ENCODE measurements at regions not wholly inside any gene's neighbourhood (a gene's known extent, or its start where the extent isn't known, plus 50 kb on each side); places are given as distances from the start of the nearest gene placed in this dataset.

GRCh38 chr7:108824840-108825580 lies 255.3 kb downstream of the DNAJB9 start:
- 71 to 74% methylated on average over 3 of the region's 3 CpGs for WGBS, 2 donors
- Histone ChIP-seq H3K36me3 (ENCODE audit: control insufficient read depth in 4 of 4, insufficient read depth in 4 of 4, low read length in 4 of 4) (no peaks in the 10 kb centered on the region), H3K9me3 (ENCODE audit: control insufficient read depth in 4 of 4, insufficient read depth in 3 of 4, low read length in 3 of 4) (no peaks in the 10 kb centered on the region), H3K4me3 (no peak overlapping the region), H3K4me1 (ENCODE audit: control insufficient read depth in 5 of 5, insufficient read depth in 5 of 5, low read length in 5 of 5) (no peaks in the 10 kb centered on the region), H3K27me3 (ENCODE audit: control insufficient read depth in 3 of 3, insufficient read depth in 3 of 3, low read length in 2 of 3) (no peaks in the 10 kb centered on the region), H3K9ac (ENCODE audit: insufficient read depth in 1 of 2, low read length in 2 of 2) (no peak overlapping the region), H3K27ac (ENCODE audit: low read depth in 1 of 2, low read length in 1 of 2) (no peak overlapping the region)
- no peak for ATAC-seq (ENCODE audit: insufficient read depth, low FRiP score)
- no peak for TF ChIP-seq CTCF (IDR thresholded peaks at IDR 0.05; ENCODE audit: control extremely low read depth, extremely low read depth)
- DNase-seq: no peak

GRCh38 chr7:108825581-108825909 lies 255.9 kb downstream of the DNAJB9 start:
- Histone ChIP-seq H3K4me1 (ENCODE audit: control insufficient read depth in 5 of 5, insufficient read depth in 5 of 5, low read length in 5 of 5) (no peaks in the 10 kb centered on the region), H3K27me3 (ENCODE audit: control insufficient read depth in 3 of 3, insufficient read depth in 3 of 3, low read length in 2 of 3) (no peaks in the 10 kb centered on the region), H3K27ac (ENCODE audit: low read depth in 1 of 2, low read length in 1 of 2) (no peak overlapping the region), H3K36me3 (ENCODE audit: control insufficient read depth in 4 of 4, insufficient read depth in 4 of 4, low read length in 4 of 4) (no peaks in the 10 kb centered on the region), H3K4me3 (no peak overlapping the region), H3K9ac (ENCODE audit: insufficient read depth in 1 of 2, low read length in 2 of 2) (no peak overlapping the region), H3K9me3 (ENCODE audit: control insufficient read depth in 4 of 4, insufficient read depth in 3 of 4, low read length in 3 of 4) (no peaks in the 10 kb centered on the region)
- no peak for ATAC-seq (ENCODE audit: insufficient read depth, low FRiP score)
- WGBS, 2 donors: 82 to 89% methylated on average over 2 of the region's 2 CpGs
- no peak for TF ChIP-seq CTCF (IDR thresholded peaks at IDR 0.05; ENCODE audit: control extremely low read depth, extremely low read depth)
- no peak for DNase-seq

- Histone ChIP-seq H3K4me3 (no peak overlapping the region), H3K9me3 (ENCODE audit: control insufficient read depth in 4 of 4, insufficient read depth in 3 of 4, low read length in 3 of 4) (no peaks in the 10 kb centered on the region), H3K36me3 (ENCODE audit: control insufficient read depth in 4 of 4, insufficient read depth in 4 of 4, low read length in 4 of 4) (no peaks in the 10 kb centered on the region), H3K27ac (ENCODE audit: low read depth in 1 of 2, low read length in 1 of 2) (no peak overlapping the region), H3K27me3 (ENCODE audit: control insufficient read depth in 3 of 3, insufficient read depth in 3 of 3, low read length in 2 of 3) (no peaks in the 10 kb centered on the region), H3K9ac (ENCODE audit: insufficient read depth in 1 of 2, low read length in 2 of 2) (no peak overlapping the region), H3K4me1 (ENCODE audit: control insufficient read depth in 5 of 5, insufficient read depth in 5 of 5, low read length in 5 of 5) (peaks cover 0 to 12% (median 0%) of the 10 kb centered on the region in 5 donors)
- no peak for TF ChIP-seq CTCF (IDR thresholded peaks at IDR 0.05; ENCODE audit: control extremely low read depth, extremely low read depth)
- DNase-seq (no peak), ATAC-seq (ENCODE audit: insufficient read depth, low FRiP score) (no peak)
These were observed 266.6 kb downstream of the DNAJB9 start for GRCh38 chr7:108836256-108836655.

GRCh38 chr7:108838198-108838597 lies 268.5 kb downstream of the DNAJB9 start:
- Histone ChIP-seq H3K4me3 (no peak overlapping the region), H3K9me3 (ENCODE audit: control insufficient read depth in 4 of 4, insufficient read depth in 3 of 4, low read length in 3 of 4) (no peaks in the 10 kb centered on the region), H3K4me1 (ENCODE audit: control insufficient read depth in 5 of 5, insufficient read depth in 5 of 5, low read length in 5 of 5) (peaks cover 0 to 12% (median 0%) of the 10 kb centered on the region in 5 donors), H3K36me3 (ENCODE audit: control insufficient read depth in 4 of 4, insufficient read depth in 4 of 4, low read length in 4 of 4) (no peaks in the 10 kb centered on the region), H3K27me3 (ENCODE audit: control insufficient read depth in 3 of 3, insufficient read depth in 3 of 3, low read length in 2 of 3) (no peaks in the 10 kb centered on the region), H3K9ac (ENCODE audit: insufficient read depth in 1 of 2, low read length in 2 of 2) (no peak overlapping the region), H3K27ac (ENCODE audit: low read depth in 1 of 2, low read length in 1 of 2) (no peak overlapping the region)
- 43 to 57% methylated on average over 4 of the region's 4 CpGs for WGBS, 2 donors
- DNase-seq: peak in 1 of 3 donors; percentile 13
- TF ChIP-seq CTCF (IDR thresholded peaks at IDR 0.05; ENCODE audit: control extremely low read depth, extremely low read depth): no peak
- ATAC-seq (ENCODE audit: insufficient read depth, low FRiP score): no peak
